ENCODE measurements at regions not wholly inside any gene's neighbourhood (a gene's known extent, or its start where the extent isn't known, plus 50 kb on each side); places are given as distances from the start of the nearest gene placed in this dataset.

DNA sequence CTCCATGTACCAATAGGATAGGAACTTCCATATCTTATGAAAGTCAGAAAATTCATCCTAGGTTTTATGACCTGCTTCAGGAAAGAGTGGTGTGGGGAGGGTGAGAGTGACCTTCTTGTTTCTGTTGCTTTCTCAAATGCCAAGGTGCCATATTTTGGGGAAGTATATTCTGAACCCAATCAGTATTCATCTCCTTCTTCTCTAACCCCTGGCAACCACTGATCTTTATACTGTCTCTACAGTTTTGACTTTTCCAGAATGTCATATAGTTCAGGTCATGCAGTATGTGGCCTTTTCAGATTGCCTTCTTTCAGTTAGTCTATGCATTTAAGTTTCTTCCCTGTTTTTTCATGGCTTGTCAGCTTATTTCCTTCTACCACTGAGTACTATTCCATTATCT is 321.4 kb upstream of the SEMA6A start (continued):
- TF ChIP-seq, protein P1, sequence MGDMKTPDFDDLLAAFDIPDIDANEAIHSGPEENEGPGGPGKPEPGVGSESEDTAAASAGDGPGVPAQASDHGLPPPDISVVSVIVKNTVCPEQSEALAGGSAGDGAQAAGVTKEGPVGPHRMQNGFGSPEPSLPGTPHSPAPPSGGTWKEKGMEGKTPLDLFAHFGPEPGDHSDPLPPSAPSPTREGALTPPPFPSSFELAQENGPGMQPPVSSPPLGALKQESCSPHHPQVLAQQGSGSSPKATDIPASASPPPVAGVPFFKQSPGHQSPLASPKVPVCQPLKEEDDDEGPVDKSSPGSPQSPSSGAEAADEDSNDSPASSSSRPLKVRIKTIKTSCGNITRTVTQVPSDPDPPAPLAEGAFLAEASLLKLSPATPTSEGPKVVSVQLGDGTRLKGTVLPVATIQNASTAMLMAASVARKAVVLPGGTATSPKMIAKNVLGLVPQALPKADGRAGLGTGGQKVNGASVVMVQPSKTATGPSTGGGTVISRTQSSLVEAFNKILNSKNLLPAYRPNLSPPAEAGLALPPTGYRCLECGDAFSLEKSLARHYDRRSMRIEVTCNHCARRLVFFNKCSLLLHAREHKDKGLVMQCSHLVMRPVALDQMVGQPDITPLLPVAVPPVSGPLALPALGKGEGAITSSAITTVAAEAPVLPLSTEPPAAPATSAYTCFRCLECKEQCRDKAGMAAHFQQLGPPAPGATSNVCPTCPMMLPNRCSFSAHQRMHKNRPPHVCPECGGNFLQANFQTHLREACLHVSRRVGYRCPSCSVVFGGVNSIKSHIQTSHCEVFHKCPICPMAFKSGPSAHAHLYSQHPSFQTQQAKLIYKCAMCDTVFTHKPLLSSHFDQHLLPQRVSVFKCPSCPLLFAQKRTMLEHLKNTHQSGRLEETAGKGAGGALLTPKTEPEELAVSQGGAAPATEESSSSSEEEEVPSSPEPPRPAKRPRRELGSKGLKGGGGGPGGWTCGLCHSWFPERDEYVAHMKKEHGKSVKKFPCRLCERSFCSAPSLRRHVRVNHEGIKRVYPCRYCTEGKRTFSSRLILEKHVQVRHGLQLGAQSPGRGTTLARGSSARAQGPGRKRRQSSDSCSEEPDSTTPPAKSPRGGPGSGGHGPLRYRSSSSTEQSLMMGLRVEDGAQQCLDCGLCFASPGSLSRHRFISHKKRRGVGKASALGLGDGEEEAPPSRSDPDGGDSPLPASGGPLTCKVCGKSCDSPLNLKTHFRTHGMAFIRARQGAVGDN (IDR thresholded peaks at IDR 0.05): no peak
- TF ChIP-seq HSF1 (IDR thresholded peaks at IDR 0.05; ENCODE audit: low read depth, low read length) (no peak), HCFC1 (IDR thresholded peaks at IDR 0.05; ENCODE audit: low read length) (no peak), ZNF24 (IDR thresholded peaks at IDR 0.05) (no peak), SMARCA5 (IDR thresholded peaks at IDR 0.05) (no peak), WRNIP1 (IDR thresholded peaks at IDR 0.05; ENCODE audit: borderline replicate concordance, low read depth, low read length) (no peak)
- TF ChIP-seq, protein P2, sequence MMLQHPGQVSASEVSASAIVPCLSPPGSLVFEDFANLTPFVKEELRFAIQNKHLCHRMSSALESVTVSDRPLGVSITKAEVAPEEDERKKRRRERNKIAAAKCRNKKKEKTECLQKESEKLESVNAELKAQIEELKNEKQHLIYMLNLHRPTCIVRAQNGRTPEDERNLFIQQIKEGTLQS (IDR thresholded peaks at IDR 0.05; ENCODE audit: borderline replicate concordance, extremely low read depth, low read depth, low read length): no peak
- TF ChIP-seq, protein P3, sequence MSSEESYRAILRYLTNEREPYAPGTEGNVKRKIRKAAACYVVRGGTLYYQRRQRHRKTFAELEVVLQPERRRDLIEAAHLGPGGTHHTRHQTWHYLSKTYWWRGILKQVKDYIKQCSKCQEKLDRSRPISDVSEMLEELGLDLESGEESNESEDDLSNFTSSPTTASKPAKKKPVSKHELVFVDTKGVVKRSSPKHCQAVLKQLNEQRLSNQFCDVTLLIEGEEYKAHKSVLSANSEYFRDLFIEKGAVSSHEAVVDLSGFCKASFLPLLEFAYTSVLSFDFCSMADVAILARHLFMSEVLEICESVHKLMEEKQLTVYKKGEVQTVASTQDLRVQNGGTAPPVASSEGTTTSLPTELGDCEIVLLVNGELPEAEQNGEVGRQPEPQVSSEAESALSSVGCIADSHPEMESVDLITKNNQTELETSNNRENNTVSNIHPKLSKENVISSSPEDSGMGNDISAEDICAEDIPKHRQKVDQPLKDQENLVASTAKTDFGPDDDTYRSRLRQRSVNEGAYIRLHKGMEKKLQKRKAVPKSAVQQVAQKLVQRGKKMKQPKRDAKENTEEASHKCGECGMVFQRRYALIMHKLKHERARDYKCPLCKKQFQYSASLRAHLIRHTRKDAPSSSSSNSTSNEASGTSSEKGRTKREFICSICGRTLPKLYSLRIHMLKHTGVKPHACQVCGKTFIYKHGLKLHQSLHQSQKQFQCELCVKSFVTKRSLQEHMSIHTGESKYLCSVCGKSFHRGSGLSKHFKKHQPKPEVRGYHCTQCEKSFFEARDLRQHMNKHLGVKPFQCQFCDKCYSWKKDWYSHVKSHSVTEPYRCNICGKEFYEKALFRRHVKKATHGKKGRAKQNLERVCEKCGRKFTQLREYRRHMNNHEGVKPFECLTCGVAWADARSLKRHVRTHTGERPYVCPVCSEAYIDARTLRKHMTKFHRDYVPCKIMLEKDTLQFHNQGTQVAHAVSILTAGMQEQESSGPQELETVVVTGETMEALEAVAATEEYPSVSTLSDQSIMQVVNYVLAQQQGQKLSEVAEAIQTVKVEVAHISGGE (CRISPR knock-in tag; IDR thresholded peaks at IDR 0.05): no peak

Measured in GM12878 (cell line).